Liver (tissue), 3 donors: ENCODE measurements at regions not wholly inside any gene's neighbourhood (a gene's known extent, or its start where the extent isn't known, plus 50 kb on each side); places are given as distances from the start of the nearest gene placed in this dataset.

ENCODE experiments used
- CTCF ChIP-seq: fragments of 150-350 bp; IDR thresholded peaks from 2 replicates; pipeline ENCODE4 v1.5.1; 2017; ENCODE audit warnings: improper control_type of control experiment, low read depth, low read length; ENCODE audit not compliant: missing input control
- GABPA ChIP-seq, 2 donors: IDR thresholded peaks in 1 of 2; conservative IDR thresholded peaks in 1 of 2; 2 replicates each; pipeline ENCODE4 v1.6.1; 2016; ENCODE audit warnings: antibody characterized with exemption in 2 of 2, mild to moderate bottlenecking in 1 of 2, moderate library complexity in 1 of 2
- HNF4A ChIP-seq, 2 donors: conservative IDR thresholded peaks; 2 replicates each; pipeline ENCODE4 v1.6.1; 2016; ENCODE audit warnings: antibody characterized with exemption in 2 of 2, mild to moderate bottlenecking in 2 of 2
- JUND ChIP-seq, 2 donors: IDR thresholded peaks; 2 replicates each; pipeline ENCODE4 v1.6.1; 2016; ENCODE audit warnings: antibody characterized with exemption in 2 of 2
- MAX ChIP-seq: IDR thresholded peaks from 2 replicates; pipeline ENCODE4 v1.6.1; 2016; ENCODE audit warnings: antibody characterized with exemption
- RAD21 ChIP-seq, 2 donors: IDR thresholded peaks; 2 replicates each; pipeline ENCODE4 v1.6.1; 2016; ENCODE audit warnings: antibody characterized with exemption in 2 of 2, mild to moderate bottlenecking in 2 of 2
- SP1 ChIP-seq: IDR thresholded peaks from 2 replicates; pipeline ENCODE4 v1.6.1; 2018; ENCODE audit warnings: antibody characterized with exemption, mild to moderate bottlenecking
- YY1 ChIP-seq: IDR thresholded peaks from 2 replicates; pipeline ENCODE4 v1.6.1; 2016; ENCODE audit warnings: antibody characterized with exemption, mild to moderate bottlenecking
- TF ChIP-seq, protein P1 (sequence below): IDR thresholded peaks from 2 replicates; pipeline ENCODE4 v1.6.1; 2016; ENCODE audit warnings: antibody characterized with exemption
- TF ChIP-seq, protein P2 (sequence below): IDR thresholded peaks from 2 replicates; pipeline ENCODE4 v1.6.1; 2016; ENCODE audit warnings: antibody characterized with exemption, mild to moderate bottlenecking
- donor health status: healthy.
- donor health status: healthy.

DNA sequence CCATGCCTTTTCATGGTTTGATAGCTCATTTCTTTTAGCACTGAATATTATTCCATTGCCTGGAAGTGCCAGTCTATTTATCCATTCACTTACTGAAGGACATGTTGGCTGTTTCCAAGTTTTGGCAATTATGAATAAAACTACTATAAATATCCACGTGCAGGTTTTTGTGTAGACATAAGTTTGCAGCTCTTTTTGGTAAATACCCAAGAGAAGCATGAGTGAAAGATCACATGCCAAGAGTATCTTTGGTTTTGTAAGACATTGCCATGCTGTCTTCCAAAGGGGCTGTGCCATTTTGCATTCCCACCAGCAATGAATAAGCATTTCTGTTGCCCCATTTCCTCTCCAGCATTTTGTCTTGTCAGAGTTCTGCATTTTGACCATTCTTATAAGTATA is 120.9 kb downstream of the MANEA start:
- TF ChIP-seq, protein P1, sequence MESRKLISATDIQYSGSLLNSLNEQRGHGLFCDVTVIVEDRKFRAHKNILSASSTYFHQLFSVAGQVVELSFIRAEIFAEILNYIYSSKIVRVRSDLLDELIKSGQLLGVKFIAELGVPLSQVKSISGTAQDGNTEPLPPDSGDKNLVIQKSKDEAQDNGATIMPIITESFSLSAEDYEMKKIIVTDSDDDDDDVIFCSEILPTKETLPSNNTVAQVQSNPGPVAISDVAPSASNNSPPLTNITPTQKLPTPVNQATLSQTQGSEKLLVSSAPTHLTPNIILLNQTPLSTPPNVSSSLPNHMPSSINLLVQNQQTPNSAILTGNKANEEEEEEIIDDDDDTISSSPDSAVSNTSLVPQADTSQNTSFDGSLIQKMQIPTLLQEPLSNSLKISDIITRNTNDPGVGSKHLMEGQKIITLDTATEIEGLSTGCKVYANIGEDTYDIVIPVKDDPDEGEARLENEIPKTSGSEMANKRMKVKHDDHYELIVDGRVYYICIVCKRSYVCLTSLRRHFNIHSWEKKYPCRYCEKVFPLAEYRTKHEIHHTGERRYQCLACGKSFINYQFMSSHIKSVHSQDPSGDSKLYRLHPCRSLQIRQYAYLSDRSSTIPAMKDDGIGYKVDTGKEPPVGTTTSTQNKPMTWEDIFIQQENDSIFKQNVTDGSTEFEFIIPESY, result no peak
- TF ChIP-seq CTCF (no peak), YY1 (no peak), JUND (IDR thresholded peaks at IDR 0.05) (no peak), MAX (no peak), SP1 (no peak), HNF4A (conservative IDR thresholded peaks at IDR 0.05) (no peak), RAD21 (IDR thresholded peaks at IDR 0.05) (no peak), GABPA (IDR thresholded peaks at IDR 0.05 in 1 of 2, conservative IDR thresholded peaks at IDR 0.05 in 1 of 2) (no peak)
- TF ChIP-seq, protein P2, sequence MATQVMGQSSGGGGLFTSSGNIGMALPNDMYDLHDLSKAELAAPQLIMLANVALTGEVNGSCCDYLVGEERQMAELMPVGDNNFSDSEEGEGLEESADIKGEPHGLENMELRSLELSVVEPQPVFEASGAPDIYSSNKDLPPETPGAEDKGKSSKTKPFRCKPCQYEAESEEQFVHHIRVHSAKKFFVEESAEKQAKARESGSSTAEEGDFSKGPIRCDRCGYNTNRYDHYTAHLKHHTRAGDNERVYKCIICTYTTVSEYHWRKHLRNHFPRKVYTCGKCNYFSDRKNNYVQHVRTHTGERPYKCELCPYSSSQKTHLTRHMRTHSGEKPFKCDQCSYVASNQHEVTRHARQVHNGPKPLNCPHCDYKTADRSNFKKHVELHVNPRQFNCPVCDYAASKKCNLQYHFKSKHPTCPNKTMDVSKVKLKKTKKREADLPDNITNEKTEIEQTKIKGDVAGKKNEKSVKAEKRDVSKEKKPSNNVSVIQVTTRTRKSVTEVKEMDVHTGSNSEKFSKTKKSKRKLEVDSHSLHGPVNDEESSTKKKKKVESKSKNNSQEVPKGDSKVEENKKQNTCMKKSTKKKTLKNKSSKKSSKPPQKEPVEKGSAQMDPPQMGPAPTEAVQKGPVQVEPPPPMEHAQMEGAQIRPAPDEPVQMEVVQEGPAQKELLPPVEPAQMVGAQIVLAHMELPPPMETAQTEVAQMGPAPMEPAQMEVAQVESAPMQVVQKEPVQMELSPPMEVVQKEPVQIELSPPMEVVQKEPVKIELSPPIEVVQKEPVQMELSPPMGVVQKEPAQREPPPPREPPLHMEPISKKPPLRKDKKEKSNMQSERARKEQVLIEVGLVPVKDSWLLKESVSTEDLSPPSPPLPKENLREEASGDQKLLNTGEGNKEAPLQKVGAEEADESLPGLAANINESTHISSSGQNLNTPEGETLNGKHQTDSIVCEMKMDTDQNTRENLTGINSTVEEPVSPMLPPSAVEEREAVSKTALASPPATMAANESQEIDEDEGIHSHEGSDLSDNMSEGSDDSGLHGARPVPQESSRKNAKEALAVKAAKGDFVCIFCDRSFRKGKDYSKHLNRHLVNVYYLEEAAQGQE, result no peak
